Stomach (tissue), 4 donors: ENCODE measurements at regions not wholly inside any gene's neighbourhood (a gene's known extent, or its start where the extent isn't known, plus 50 kb on each side); places are given as distances from the start of the nearest gene placed in this dataset.

Experiments
- EP300 ChIP-seq: sonication (generic); formaldehyde crosslinking; IDR thresholded peaks from one replicate; pipeline ENCODE4 v1.6.1; 2017; ENCODE audit warnings: antibody characterized with exemption
- POLR2AphosphoS5 ChIP-seq, 3 donors: sonication (generic); formaldehyde crosslinking; IDR thresholded peaks; one replicate each; pipeline ENCODE4 v1.6.1; 2016; ENCODE audit warnings: antibody characterized with exemption in 3 of 3
- TF ChIP-seq, protein P1 (sequence below), 7 experiments: fragments of 450-650 bp in 4 of 7; fragments of 200-600 bp in 3 of 7; sonication (generic) in 3 of 7; IDR thresholded peaks; one replicate each; pipeline ENCODE4 v1.5.1; 2016 to 2019; ENCODE audit warnings: antibody characterized with exemption in 7 of 7, control low read depth in 2 of 7, mild to moderate bottlenecking in 1 of 7

DNA sequence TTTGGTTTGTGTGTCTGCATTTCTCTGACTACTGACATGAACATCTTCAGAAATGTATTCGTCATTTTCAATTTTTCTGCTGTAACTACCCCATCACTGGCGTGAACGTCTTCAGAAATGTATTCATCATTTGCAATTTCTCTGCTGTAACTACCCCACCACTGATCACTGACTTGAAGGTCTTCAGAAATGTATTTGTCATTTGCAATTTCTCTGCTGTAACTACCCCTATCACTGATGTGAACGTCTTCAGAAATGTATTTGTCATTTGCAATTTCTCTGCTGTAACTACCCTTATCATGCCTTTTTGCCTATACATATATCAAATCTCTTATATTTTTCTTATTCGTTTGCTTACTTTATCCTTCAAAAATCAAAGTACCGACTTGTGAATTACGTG, 274.0 kb downstream of the EFNB2 start:
- TF ChIP-seq, protein P1, sequence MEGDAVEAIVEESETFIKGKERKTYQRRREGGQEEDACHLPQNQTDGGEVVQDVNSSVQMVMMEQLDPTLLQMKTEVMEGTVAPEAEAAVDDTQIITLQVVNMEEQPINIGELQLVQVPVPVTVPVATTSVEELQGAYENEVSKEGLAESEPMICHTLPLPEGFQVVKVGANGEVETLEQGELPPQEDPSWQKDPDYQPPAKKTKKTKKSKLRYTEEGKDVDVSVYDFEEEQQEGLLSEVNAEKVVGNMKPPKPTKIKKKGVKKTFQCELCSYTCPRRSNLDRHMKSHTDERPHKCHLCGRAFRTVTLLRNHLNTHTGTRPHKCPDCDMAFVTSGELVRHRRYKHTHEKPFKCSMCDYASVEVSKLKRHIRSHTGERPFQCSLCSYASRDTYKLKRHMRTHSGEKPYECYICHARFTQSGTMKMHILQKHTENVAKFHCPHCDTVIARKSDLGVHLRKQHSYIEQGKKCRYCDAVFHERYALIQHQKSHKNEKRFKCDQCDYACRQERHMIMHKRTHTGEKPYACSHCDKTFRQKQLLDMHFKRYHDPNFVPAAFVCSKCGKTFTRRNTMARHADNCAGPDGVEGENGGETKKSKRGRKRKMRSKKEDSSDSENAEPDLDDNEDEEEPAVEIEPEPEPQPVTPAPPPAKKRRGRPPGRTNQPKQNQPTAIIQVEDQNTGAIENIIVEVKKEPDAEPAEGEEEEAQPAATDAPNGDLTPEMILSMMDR (IDR thresholded peaks at IDR 0.05), result no peak
- TF ChIP-seq EP300, result no peak
- TF ChIP-seq POLR2AphosphoS5 (IDR thresholded peaks at IDR 0.05), result no peak
